A172 (cell line): ENCODE measurements at regions not wholly inside any gene's neighbourhood (a gene's known extent, or its start where the extent isn't known, plus 50 kb on each side); places are given as distances from the start of the nearest gene placed in this dataset.

Source experiments
- DNase-seq: peaks from one replicate; pipeline ENCODE4 v3.0.0-alpha.2; 2015; ENCODE audit warnings: low spot score

DNA sequence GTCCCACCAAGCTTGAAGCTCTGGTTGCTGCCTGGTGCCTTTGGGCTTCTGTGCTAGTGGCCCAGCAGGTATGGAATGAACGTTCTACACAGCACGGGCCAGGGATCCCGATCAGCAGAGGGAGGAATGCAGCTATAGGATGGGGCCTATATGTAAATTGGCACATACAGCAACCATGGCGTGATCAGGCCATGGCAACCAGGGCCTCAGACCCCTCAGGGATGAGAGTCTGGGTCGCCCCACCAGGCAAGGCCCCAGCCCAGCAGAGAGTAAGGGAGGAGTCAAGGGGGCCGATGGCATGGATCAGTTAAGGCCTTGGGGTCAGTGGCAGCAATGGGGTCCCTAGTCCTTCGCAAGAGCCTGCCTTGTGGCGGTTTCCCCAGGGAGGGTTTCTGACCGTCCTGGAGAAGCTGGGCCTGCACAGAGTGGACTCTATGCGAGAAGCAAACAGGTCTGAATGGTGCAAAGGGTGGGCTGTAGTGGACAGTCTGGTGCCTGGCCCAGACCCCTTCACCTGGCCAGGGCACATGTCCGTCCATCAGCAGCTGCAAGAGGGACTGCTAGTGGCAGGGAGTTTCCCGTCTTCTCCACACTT lies 98.2 kb upstream of the SLC22A11 start:
- no peak for DNase-seq

DNA sequence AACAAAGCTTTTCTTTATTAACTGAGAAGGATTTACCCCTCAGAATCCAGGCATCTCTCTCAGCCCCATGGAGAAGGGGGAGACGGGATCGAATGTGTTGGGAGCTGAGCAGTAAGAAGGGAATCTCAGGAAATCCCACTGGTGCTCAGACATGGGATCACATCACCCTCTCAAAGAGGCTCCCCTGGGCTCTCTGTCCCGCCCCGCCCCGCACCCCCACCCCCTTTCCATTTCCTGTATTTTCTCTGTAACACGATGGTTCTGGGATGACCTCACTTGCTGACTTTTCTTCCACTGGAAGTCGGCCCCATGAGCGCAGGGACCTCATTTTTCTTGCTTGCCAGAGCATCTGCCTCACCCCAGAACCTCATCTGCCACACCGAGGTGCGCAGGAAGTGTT lies 96.7 kb upstream of the SLC22A11 start:
- peak; percentile 46 for DNase-seq

DNA sequence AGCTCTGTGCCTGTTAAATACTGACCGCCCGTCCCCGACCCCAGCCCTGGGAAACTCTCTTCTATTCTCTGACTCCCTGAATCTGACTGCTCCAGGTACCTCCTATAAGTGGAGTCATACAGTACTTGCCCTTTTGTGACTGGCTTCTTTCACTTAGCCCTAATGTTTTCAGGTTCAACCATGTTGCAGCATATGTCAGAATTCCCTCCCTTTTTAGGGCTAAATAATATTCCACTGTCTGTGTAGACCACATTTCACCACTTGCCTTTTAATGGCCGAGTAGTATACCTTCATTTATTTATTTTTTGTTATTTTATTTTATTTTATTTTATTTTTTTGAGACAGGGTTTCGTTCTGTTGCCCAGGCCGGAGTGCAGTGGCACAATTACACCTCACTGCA lies 96.1 kb upstream of the SLC22A11 start:
- DNase-seq: no peak

DNA sequence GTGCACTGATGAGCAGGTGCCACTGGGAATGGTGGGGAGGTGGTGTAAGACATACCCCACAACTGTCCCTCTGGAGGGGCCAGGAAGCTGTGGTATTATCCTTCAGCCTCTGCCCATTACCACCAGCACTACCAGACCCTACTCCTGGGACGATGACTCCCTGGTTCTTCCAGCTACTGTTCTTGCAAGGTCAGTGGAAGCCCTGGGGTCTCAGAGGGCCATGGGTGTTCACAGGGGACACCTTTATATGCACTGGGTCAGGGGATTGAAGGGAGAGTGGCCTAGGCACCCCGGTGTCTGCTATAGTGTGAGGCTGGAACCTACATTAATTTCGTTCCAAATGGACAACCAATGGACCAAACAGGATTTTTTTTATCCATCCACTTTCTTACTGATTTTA lies 94.7 kb upstream of the SLC22A11 start:
- DNase-seq: no peak

DNA sequence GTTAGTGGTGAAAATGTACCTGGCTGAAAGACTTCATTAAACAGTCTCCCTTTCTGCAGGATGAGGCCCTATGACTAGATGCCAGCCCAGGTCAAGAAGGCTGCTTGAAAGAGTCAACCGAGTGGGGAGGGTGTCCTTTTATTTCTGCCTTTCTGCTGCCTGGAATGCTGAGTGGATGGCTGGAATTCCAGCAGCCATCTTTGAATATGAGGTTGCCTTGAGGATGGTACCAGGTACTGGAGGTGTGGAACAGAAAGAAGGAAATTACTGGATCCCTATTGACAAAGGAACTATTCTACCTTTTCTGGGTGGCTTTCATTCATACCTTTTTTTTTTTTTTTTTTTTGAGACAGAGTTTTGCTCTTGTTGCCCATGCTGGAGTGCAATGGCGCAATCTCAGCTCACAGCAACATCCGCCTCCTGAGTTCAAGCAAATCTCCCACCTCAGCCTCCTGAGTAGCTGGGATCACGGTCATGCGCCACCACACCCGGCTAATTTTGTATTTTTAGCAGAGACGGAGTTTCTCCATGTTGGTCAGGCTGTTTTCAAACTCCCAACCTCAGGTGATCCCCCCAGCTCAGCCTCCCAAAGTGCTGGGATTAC lies 89.5 kb upstream of the SLC22A11 start:
- no peak for DNase-seq

DNA sequence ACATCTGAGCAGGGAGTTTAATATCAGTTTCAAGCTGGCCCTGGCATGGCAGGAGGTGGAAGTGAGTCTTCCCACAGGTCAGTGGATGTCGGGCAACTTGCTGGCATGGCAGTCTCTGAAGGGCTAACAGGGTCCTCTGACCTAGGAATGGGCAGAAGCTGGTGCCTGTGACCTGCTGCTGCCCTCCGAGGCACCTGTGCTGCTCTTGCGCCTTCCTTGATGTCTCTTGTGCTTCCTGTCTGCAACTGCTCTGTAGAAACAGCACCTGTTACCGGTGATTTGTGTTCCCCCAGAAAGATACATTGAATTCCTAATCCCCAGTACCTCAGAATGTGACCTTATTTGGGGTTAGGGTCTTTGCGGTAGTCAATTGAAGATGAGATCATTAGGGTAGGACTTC lies 86.5 kb upstream of the SLC22A11 start:
- no peak for DNase-seq

DNA sequence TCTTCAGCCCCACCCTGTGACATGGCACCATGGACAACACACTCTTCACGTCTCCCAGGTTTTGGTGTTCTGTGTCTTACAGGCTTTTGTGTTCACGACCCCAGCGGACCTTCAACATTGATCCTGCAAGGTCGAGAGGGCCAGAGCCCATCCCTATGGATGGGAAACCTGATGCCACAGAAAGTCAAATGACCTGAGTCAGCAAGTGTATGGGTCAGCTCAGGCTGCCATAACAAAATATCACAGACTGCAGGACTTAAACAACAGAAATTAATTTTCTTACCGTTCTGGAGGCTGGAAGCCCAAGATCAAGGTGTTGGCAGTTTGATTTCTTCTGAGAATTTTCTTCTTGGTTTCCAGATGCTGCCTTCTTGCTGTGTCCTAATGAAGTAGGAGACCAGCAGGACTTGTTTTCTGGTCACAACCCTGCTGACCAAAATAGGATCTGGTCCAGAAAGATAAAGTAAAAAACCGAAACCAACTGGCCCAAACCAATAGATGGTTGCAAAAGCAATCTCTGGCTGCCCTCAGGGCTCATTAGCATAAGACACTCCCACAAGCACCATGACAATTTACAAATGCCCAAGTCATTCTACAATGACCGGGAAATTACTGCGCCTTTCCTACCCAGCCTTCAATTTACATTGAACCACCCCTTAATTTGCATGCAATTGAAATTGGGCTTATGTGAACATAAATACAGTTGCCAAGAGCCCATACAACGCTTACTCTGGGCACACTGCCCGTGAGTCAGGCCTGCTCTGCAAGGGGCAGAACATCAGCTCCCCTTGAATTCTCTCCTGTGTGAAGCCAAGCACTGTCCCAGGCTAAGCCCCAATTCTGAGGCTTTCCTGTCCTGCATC lies 82.9 kb upstream of the SLC22A11 start:
- no peak for DNase-seq

DNA sequence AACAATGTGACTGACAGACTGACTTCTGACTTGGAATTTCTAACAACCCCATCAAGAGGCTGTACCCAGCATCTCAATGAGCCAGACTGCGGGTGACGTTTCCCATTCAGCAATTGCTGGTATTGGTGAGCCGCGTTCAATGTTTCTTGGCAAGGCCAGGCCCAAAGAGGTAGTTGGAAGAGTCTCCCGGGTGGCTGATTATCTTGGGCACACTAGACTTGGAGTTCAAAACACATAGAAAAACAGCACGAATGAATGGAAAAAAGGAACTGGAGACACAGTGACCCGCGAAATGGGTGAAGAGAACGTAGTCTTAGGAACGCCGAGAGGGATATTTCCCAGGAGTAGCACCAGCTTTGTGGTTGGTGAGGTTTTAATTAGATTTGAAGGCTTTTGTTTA lies 81.1 kb upstream of the SLC22A11 start:
- DNase-seq: no peak

DNA sequence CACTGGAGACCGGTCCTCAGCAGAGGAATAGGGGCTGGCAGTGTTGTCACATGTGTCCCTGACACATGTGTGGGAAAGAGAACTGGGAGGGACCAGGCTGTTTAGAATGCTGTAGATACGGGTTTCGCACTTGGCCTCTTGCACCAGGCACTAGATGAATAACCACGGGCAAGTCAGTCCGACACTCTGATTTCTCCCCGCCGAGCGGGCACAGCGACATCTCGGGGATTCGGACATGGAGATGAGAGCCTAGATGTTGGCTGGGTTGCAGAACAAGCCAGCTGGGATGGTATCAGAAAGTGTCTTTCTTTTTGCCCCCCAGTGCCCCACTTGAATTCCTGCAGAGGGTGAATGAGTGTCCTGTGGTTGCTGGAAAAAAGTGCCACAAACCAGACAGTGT lies 80.6 kb upstream of the SLC22A11 start:
- no peak for DNase-seq

DNA sequence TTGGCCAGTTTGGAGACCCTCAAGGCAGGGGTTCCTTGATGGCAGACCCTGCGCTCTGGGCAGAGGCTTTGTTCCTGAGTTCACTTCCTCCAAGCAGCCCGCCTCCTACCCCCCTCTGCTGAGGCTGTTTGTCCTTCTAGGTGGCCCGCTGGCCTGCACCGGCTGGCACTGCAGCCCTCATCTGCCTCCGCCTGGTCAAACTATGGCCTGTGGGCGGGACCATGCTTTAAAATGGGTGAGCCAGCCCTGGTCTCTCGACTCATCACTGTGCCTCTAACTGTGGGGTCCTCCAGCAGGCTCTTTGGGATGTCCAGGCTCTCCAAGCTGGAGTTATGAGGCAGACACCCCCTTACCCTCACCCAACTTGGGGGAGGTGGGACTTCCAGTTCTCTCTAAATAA lies 78.9 kb upstream of the SLC22A11 start:
- no peak for DNase-seq

DNA sequence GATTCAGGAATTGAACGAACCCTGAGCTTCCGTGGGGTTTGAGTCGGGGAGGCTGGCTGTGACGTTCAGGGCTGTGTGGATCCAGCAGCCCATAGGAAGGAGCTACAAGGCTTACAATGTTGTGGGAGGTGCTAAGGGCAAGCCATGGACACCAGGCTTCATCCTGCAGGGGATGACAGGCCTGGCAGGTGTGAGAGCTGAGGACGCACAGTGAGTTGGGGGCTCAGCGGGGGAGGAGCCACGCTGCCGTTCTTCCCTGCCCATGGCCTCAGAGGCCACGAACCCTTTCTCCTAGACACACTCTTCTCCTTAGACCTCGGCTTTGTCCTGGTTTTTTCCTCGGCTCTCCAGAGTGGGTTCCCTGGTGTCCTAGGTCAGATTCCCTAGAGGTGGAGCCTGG lies 78.1 kb upstream of the SLC22A11 start:
- DNase-seq: no peak

DNA sequence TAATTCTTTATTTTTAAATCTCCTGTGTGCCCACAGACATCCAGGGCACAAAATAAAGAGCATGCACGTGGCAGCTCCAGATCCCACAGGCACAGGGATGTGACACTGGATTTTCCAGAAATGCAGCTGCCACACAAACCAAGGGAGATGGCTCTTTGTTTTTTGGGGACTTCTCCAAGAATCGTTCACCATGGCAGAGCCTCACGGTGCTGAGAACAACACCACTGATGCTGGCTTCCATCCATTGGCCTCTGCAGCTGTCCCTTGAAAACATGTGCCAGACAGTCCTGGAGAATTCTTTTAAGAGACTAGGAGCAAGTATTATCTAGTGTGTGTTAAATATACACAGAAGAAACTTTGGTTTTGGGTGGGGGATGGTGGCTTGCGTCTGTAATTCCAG lies 73.2 kb upstream of the SLC22A11 start:
- DNase-seq: no peak

DNA sequence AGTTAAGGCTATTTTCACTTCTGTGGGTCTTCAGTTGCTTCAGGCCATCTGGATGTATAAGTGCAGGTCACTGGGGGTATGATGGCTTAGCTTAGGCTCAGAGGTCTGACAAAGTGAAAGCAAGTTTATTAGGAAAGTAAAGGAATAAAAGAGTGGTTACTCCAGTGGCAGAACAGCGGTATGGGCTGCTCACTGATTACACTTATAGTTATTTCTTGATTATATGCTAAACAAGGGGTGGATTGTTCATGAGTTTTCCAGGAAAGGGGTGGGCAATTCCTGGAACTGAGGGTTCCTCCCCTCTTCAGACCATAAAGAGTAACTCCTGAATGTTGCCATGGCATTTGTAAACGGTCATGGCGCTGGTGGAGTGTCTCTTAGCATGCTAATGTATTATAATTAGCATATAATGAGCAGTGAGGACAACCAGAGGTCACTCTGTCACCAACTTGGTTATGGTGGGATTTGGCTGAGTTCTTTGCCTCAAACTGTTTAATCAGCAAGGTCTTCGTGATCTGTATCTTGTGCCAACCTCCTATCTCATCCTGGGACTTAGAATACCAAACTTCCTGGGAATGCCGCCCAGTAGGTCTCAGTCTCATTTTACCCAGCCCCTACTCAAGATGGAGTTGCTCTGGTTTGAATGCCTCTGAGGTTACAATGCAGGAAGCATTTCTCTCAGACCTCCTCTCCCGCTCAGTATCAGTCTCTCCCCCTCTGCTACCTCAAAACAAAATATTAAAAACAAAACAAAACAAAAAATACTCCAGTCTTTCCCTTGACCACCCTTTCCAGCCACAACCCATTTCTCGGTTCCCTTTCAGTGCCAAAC lies 71.3 kb upstream of the SLC22A11 start:
- DNase-seq: no peak

DNA sequence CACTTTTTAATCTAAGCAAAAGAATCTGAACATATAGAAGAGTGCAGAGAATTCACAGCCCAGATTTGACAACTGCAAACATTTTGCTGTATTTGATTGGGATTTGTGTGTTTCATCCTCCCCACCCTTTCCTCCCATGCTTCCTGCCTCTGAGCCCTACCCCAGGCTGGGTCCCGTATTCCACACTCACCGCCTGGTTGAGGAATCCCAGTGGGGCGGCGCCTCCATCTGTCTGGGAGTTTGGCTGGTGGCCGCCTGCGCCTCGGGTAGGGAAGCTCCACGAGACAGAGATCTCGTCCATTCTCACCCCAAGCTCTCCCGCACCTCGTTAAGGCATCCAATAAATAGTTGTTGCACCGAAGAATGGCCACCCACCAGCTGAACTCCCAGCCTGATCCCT lies 70.7 kb upstream of the SLC22A11 start:
- no peak for DNase-seq

DNA sequence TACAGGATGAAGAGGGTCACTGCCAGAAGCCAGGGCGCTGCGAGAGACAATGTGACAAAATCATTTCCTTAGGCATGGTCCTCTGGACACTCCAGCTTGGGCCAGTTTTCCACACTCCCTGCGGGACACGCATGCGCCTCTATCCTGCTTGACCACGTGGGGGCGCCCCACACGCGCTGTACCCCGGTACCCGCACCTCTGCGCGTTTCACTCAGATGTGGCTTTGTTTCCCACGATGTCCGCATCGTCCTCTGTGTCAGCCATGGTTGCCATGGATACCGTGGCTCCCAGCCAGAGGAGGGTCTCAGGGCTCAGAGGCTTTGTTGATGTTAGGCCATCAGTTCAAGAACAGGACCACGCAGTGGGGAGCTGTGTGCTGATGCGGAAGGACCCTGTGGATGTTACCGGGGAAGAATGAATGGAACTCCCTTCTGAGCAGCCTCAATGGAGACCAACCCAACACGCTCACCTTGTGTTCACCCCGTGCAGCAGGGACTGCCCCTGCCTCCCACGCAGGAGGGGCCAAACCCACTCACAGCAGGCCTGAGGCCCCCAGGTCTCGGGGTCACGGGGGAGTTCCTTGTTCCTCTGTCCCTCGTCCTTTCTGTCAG lies 65.8 kb upstream of the SLC22A11 start:
- DNase-seq: peak; percentile 41

DNA sequence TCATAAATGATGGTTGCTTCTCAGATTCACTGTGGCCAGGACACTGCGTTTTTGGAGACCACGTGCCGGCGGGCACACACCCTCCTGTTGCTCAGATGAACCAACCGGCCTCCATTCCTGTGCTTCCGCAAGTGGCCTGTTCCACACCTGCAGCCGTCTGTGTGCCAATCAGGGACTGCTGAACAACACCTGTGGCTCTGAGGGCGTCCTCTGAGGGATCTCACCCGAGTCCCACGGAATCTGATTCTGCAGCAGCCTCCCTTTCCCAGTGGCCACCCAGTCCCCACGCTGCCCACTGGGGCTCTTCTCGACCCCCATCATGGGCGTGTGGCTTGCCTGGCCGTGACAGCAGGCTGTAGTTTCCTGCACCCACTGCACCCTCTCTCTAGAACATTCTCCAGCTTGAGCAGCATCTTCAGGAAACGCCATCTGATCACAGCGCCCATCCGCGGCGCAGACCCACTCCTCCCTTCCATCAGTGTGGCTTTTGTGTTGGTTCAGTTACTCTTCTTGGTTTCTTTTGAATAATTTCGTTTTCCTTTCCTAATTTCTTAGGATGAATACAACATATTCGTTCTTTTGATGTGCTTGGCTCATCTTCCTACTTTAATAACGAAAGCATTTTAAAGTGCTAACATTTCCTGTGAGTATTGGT lies 65.1 kb upstream of the SLC22A11 start:
- no peak for DNase-seq

DNA sequence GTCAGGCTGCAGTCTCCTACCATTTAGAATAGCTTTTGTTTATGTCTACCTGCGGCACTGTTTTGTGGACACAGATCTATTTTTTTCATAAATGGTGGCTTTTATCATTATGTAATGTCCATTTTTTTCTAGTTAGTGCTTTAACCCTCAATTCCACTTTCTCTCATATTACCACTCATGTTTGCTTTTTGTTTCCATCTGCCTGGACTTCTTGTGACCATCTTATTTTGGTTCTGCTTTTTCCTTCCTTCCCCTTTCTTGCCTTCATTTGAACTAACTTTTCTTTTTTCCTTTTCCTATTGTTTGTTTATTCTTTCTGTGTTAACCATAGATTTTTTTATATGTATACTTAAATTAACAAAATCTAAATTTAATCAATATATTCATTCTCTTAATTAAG lies 63.2 kb upstream of the SLC22A11 start:
- DNase-seq: no peak

DNA sequence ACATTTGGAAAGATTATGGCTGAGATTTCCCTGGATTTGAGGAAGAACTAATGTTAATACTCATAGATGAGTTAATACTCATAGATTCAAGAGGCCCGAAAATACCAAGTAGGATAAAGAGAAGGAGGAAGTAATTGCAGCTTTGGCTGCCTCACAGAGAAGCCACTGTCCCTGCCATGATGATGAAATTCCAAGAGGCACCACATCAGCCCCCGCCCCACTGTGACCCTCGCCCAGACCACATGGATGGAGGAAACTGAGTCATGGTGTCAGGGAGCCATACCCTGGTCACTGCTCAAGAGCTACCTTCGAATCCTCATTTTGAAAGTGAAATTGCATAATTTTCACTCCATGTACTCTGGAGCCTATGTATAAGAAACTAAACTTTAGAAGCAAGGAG lies 57.6 kb upstream of the SLC22A11 start:
- DNase-seq: no peak

DNA sequence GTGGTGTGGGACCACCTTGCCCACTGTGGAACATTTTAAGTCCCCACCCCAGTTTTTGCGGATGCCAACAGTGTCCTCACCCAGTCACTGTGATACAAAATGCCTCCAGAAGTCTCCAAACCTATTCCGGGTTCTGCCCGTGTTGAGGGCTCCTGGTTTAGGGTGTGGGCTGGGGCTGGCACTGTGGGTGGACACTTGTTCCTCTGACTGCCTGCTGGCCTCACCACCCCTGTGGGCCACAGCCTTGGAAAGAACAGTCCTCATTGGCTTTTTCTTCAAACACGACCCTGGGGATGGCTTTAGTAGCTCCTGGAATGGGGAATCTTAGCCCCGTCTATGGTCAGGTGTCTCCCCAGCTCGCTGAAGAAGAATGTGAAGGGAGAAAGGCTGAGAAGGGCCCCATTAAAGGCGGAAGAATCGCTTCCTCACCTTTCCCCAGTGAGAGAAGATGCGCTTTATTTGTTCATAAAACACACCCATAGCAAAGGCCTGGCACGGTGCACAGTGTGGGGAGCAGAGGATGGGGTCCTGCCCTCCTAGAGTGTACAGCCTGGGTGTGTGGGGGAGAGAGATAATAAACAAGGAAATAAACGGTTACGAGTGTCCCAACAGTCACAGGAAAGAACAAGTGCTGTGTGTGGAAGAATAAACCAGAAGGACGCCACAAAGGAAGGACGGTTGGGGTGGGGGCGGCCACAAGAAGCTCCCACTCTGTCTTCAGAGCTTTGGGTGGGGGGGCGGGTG lies 56.3 kb upstream of the SLC22A11 start:
- DNase-seq: no peak

DNA sequence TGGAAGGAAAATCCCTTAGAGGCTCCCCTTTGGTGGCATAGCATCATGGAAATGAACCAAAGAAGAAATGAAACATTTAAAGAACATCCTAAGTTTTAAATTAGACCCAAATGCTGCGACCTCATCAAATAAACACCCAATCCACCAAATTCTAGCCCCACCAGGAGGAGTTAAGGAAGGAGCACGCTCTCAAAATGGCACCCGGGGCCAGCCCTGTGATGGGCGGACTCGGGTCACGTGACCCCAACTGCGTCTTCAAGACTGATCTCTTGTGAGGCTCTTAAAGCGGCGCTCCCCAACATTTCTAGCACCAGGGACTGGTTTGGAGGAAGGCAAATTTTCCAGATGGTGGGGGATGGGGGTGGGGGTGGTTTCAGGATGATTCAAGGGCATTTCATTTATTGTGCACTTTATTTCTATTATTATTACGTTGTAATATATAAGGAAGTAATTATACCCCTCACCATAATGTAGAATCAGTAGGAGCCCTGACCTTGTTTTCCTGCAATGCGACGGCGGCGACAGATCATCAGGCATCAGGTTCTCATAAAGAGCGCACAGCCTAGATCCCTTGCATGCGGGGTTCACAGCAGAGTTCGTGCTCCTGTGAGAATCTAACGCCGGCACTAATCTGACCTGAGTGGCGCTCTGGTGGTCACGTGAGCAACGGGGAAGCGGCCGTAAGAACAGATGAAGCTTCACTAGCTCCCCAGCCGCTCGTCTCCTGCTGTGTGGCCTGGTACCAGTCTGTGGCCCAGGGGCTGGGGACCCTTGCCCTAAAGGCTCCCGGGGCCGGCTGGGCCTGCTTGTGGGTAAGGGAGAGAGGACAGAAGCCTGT lies 55.3 kb upstream of the SLC22A11 start:
- DNase-seq: no peak
